ENCODE measurements at regions not wholly inside any gene's neighbourhood (a gene's known extent, or its start where the extent isn't known, plus 50 kb on each side); places are given as distances from the start of the nearest gene placed in this dataset.

DNA sequence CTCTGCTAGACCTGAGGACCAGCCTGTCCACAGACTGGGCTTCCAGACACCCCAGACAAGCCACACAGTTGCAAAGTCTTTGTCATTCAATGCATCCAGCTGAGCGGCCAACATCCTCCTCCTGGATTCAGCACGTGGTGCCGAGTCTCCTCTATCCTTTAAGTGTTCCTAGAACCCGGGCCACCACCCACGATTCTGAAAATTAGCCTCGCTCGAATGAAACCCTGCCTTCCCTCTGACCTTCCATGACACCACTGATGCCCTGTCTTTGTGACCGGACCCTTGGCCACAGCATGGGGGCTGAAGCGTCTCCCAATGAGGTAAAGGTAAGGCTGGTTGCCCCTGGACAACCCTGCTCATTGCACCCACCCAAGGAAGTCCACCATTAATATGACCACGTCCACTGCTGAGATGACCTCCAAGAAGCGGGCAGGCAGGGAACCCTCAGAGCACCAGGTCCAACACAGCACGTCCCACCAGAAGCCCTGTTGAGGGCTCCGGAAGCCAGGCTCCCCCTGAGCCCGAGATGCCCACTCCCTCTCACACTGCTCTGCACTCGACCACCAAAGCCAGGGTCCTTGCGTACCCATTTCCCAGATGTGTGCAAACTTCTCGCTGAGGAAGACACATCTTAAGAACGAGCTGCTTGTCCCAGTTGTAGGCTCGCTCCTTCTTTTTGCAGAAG lies 279.0 kb downstream of the CTTN start:
- TF ChIP-seq, protein P1, sequence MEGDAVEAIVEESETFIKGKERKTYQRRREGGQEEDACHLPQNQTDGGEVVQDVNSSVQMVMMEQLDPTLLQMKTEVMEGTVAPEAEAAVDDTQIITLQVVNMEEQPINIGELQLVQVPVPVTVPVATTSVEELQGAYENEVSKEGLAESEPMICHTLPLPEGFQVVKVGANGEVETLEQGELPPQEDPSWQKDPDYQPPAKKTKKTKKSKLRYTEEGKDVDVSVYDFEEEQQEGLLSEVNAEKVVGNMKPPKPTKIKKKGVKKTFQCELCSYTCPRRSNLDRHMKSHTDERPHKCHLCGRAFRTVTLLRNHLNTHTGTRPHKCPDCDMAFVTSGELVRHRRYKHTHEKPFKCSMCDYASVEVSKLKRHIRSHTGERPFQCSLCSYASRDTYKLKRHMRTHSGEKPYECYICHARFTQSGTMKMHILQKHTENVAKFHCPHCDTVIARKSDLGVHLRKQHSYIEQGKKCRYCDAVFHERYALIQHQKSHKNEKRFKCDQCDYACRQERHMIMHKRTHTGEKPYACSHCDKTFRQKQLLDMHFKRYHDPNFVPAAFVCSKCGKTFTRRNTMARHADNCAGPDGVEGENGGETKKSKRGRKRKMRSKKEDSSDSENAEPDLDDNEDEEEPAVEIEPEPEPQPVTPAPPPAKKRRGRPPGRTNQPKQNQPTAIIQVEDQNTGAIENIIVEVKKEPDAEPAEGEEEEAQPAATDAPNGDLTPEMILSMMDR (IDR thresholded peaks at IDR 0.05), result no peak
- no peak for TF ChIP-seq POLR2A (IDR thresholded peaks at IDR 0.05)
